ENCODE measurements at regions not wholly inside any gene's neighbourhood (a gene's known extent, or its start where the extent isn't known, plus 50 kb on each side); places are given as distances from the start of the nearest gene placed in this dataset.

GRCh38 chr13:103130146-103130545, 63.9 kb upstream of the SLC10A2 start:
- TF ChIP-seq CHD1 (IDR thresholded peaks at IDR 0.05; ENCODE audit: low read depth, low read length) (no peak), RFX5 (IDR thresholded peaks at IDR 0.05; ENCODE audit: low read depth, low read length) (no peak), NFE2L2 (IDR thresholded peaks at IDR 0.05; ENCODE audit: low read depth, low read length) (no peak), MXI1 (IDR thresholded peaks at IDR 0.05; ENCODE audit: borderline replicate concordance, low read depth, low read length) (no peak), RCOR1 (IDR thresholded peaks at IDR 0.05; ENCODE audit: insufficient replicate concordance, low read length) (no peak), CEBPB (IDR thresholded peaks at IDR 0.05; ENCODE audit: low read depth, low read length) (no peak), FOS (IDR thresholded peaks at IDR 0.05; ENCODE audit: low read depth, low read length) (no peak), MAFK (IDR thresholded peaks at IDR 0.05; ENCODE audit: low read depth, low read length) (no peak), MAZ (IDR thresholded peaks at IDR 0.05; ENCODE audit: borderline replicate concordance, low read depth, low read length) (no peak), BHLHE40 (IDR thresholded peaks at IDR 0.05; ENCODE audit: low read depth, low read length) (no peak), SMC3 (IDR thresholded peaks at IDR 0.05; ENCODE audit: low read depth, low read length) (no peak), RAD21 (IDR thresholded peaks at IDR 0.05; ENCODE audit: low read length) (no peak), POLR2A (IDR thresholded peaks at IDR 0.05; ENCODE audit: low read depth, low read length) (no peak), CTCF (conservative IDR thresholded peaks at IDR 0.05; ENCODE audit: low read depth, low read length) (no peak)
- TF ChIP-seq, protein P1, sequence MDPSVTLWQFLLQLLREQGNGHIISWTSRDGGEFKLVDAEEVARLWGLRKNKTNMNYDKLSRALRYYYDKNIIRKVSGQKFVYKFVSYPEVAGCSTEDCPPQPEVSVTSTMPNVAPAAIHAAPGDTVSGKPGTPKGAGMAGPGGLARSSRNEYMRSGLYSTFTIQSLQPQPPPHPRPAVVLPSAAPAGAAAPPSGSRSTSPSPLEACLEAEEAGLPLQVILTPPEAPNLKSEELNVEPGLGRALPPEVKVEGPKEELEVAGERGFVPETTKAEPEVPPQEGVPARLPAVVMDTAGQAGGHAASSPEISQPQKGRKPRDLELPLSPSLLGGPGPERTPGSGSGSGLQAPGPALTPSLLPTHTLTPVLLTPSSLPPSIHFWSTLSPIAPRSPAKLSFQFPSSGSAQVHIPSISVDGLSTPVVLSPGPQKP (IDR thresholded peaks at IDR 0.05; ENCODE audit: borderline replicate concordance, low read depth, low read length), result no peak
- TF ChIP-seq, protein P2, sequence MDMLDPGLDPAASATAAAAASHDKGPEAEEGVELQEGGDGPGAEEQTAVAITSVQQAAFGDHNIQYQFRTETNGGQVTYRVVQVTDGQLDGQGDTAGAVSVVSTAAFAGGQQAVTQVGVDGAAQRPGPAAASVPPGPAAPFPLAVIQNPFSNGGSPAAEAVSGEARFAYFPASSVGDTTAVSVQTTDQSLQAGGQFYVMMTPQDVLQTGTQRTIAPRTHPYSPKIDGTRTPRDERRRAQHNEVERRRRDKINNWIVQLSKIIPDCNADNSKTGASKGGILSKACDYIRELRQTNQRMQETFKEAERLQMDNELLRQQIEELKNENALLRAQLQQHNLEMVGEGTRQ (IDR thresholded peaks at IDR 0.05; ENCODE audit: low read depth, low read length), result no peak
- CTCF ChIA-PET, result no interaction called here
- Histone ChIP-seq H3K14ac (replicated peaks; ENCODE audit: low read depth, low read length) (no peak overlapping the region), H3K4ac (ENCODE audit: low read depth, low read length) (no peak overlapping the region), H3K23ac (ENCODE audit: low read depth, low read length) (no peak overlapping the region), H2BK120ac (ENCODE audit: low read depth, low read length) (no peak overlapping the region), H2AFZ (replicated peaks; ENCODE audit: low read length, poor library complexity) (no peak overlapping the region), H3K9me1 (ENCODE audit: insufficient read depth, low read length) (no peaks in the 10 kb centered on the region), H2BK15ac (ENCODE audit: low read depth, low read length) (no peak overlapping the region), H3K9me3 (ENCODE audit: control insufficient read depth, insufficient read depth, low read length) (peaks cover 21% of the 10 kb centered on the region), H2AK9ac (replicated peaks; ENCODE audit: low read depth, low read length, poor library complexity) (no peak overlapping the region), H4K91ac (ENCODE audit: insufficient read depth, low read depth, low read length) (no peak overlapping the region), H4K5ac (ENCODE audit: low read depth, low read length) (no peak overlapping the region), H3K9ac (ENCODE audit: low read depth, low read length) (no peak overlapping the region), H3K27ac (ENCODE audit: insufficient read depth, low read length) (no peak overlapping the region), H2BK20ac (ENCODE audit: low read depth, low read length) (no peak overlapping the region), H2BK5ac (ENCODE audit: low read depth, low read length, poor library complexity, severe bottlenecking) (no peak overlapping the region), H3K4me2 (ENCODE audit: low read depth, low read length) (no peak overlapping the region), H4K20me1 (ENCODE audit: insufficient read depth, low read length) (no peaks in the 10 kb centered on the region), H3K56ac (ENCODE audit: extremely low read depth, insufficient read depth, low read length) (no peak overlapping the region), H3K4me3 (ENCODE audit: insufficient read depth, low read depth, low read length) (no peak overlapping the region), H4K8ac (ENCODE audit: low read depth in 2 of 2, low read length in 2 of 2) (no peak overlapping the region), H3K79me1 (ENCODE audit: low read depth in 1 of 2, low read length in 2 of 2) (no peaks in the 10 kb centered on the region), H3K18ac (ENCODE audit: low read depth, low read length) (no peak overlapping the region), H3K4me1 (ENCODE audit: control insufficient read depth, insufficient read depth, low read length) (no peaks in the 10 kb centered on the region), H3K36me3 (ENCODE audit: control insufficient read depth, insufficient read depth, low read length) (no peaks in the 10 kb centered on the region), H3K27me3 (ENCODE audit: control insufficient read depth, insufficient read depth, low read length) (no peaks in the 10 kb centered on the region), H2AK5ac (ENCODE audit: low read depth, low read length) (no peak overlapping the region)
- POLR2A ChIA-PET (ENCODE audit: unreplicated experiment), result no interaction called here
- dilution Hi-C loops (cut with HindIII; ENCODE audit: low sequenced_read_pairs, unreplicated experiment), result no loop called here
- no TSS peak for BruUV-seq (replicated peaks)
- DNase-seq (no peak), ATAC-seq (ENCODE audit: low read depth) (no peak)
- no CpG with 5 or more reads among the region's 5 CpGs for WGBS, 2 experiments (ENCODE audit: extremely low coverage in 2 of 2, insufficient read length in 1 of 2)
- in situ Hi-C loops (cut with MboI; ENCODE audit: low sequenced_read_pairs), result no loop called here
- intact Hi-C loops (cut with micrococcal nuclease), result no loop called here

All from IMR-90 (cell line).